Limb (tissue), 2 donors: ENCODE measurements at regions not wholly inside any gene's neighbourhood (a gene's known extent, or its start where the extent isn't known, plus 50 kb on each side); places are given as distances from the start of the nearest gene placed in this dataset.

ENCODE experiments used
- DNase-seq, 2 donors: peaks; one replicate each; pipeline ENCODE4 v3.0.0-alpha.2; 2016; ENCODE audit errors: extremely low spot score in 2 of 2

DNA sequence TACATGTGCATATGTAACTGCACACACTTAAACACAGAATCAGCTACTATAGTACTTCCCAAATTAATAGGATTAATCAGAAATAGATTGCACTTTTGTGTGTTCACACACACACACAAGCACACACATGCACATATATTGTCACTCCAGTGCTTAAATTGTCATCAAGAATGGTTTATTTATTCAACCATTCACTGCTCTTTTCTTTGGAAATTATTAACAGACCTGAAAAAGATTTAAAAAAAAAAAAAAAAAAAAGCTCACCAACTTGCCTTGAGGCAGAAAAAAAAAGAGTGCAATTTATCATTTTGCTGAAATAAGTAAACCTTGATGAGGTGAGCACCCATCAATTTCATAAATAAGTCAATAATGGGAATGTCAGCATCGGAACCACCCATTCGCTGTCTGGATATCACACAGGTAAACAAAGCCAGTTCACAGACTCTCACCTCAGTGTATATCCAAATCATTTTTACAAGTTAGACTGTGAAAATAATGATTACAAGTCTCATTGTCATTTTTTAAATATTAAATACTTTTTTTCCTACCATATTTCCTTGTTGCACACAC is 562.8 kb downstream of the BNC2 start:
- no peak for DNase-seq

GRCh38 chr9:16308645-16309044 is 561.8 kb downstream of the BNC2 start:
- DNase-seq, result no peak

GRCh38 chr9:16309082-16309468 is 561.4 kb downstream of the BNC2 start:
- no peak for DNase-seq

GRCh38 chr9:16309469-16310271 is 560.8 kb downstream of the BNC2 start:
- DNase-seq, result peak; percentile 74 to 82

DNA sequence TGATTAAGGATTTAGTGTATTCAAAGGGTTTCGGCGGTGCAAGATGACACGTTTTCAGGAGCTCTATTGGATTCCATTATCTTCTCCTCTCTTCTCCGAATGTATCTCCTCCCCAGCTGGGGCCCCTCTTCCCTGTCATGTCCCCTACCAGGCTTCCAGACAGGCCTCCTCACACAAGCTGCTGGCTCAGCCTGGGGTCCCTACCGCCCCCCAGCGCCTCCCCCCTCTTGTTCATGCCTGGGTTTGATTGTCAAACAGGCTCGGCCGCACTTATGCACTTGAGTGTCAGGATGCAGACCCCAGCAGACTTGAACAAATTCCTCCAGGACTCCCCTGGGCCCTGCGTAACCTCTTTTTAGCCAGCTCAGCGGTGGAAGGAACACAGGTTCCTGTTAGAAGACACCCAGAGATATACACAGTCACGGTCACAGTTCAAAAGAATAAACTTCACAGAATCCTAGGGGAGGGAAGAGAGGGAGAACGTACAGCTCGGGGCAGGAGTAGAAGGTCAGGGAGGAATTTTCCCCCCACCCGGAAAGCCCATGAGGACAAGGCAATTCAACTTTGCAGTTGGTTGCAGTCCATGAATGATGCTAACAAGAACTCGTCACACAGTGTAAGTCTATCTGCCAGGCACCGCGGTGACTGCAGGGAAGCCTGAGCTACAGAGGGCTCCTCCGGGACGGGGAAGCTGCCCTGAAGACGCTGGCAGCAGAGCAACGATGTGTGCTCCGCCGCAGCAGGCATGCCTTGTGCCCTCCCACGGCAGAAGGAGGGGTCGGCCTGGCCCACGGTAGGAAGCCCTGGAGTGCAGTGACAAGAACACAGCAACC is 560.0 kb downstream of the BNC2 start:
- peak in 1 of 2 donors; percentile 60 for DNase-seq

DNA sequence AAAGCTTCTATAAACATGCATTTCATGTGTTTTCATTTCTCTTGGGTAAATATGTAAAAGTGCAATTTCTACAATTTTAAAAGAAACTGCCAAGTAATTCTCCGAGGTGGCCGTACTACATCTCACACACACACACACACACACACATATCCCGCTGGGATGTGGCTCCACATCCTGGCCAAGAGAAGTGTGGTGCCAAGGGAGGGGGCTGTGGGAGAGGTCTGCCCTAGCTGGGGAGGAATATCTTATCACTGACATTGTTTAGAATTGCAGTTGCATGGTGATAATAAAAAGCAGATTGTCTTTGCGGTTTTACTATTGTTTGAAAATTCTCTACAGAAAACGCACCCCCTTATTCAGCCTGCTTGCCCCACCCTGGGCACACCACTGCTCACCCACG is 558.4 kb downstream of the BNC2 start:
- DNase-seq, result peak in 1 of 2 donors; percentile 31

GRCh38 chr9:16312962-16313546 is 557.4 kb downstream of the BNC2 start:
- DNase-seq, result peak in 1 of 2 donors; percentile 13

DNA sequence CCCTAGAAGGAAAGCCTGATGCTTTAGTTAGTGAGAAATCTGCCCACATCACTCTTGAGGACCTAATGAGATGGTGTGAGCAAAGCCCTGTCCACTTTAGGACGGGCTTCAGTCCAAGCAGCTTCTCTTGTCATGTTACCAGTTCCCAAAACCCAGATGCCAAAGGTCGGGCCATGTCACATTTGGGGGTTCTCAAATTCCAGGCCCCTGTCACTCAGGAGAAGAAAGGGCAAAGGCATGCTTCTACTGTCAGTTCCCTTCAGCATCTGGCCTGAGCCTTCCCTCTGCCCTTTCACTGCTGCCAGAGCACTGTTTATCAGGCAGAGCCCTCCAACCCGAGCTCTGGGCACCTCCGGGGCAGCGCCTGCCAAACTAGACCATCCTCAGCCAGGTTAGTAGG is 556.0 kb downstream of the BNC2 start:
- peak in 1 of 2 donors; percentile 17 for DNase-seq

- DNase-seq, result peak in 1 of 2 donors; percentile 32
Measured at GRCh38 chr9:16315720-16316119, 554.8 kb downstream of the BNC2 start.

GRCh38 chr9:16316456-16316855 is 554.0 kb downstream of the BNC2 start:
- peak in 1 of 2 donors; percentile 43 for DNase-seq

- peak in 1 of 2 donors; percentile 27 for DNase-seq
Measured at GRCh38 chr9:16316911-16317817, 553.3 kb downstream of the BNC2 start.

DNA sequence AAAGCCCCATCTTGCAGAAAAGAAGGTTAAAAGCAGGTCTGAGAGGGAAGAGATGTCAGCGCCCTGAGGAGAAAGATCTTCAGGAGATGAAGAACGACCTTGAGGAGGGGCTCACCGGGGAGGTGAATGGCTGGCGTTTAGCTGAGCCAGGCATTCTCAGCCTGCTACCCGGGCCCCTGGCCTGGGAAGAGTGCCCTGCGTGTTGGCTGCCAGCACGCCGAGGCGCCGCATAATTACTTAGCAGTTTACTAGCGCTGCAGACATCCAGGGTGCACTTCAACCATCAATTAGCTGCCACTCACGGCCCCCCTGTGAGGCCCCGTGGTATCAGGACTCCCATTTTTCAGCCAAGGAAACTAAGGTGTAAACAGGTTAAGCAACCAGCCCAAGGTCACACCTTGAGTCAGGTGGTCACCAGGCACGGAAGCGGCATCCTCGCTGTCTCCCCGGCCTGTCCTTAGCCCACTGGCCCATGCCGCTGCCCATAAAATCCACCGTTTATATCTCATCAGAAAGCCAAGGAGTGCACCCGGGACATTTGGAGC is 551.9 kb downstream of the BNC2 start:
- DNase-seq, result peak in 1 of 2 donors; percentile 31

GRCh38 chr9:16319646-16320045 is 550.8 kb downstream of the BNC2 start:
- peak in 1 of 2 donors; percentile 16 for DNase-seq

- DNase-seq, result peak in 1 of 2 donors; percentile 13
Measured at GRCh38 chr9:16320338-16320902, 550.0 kb downstream of the BNC2 start.

DNA sequence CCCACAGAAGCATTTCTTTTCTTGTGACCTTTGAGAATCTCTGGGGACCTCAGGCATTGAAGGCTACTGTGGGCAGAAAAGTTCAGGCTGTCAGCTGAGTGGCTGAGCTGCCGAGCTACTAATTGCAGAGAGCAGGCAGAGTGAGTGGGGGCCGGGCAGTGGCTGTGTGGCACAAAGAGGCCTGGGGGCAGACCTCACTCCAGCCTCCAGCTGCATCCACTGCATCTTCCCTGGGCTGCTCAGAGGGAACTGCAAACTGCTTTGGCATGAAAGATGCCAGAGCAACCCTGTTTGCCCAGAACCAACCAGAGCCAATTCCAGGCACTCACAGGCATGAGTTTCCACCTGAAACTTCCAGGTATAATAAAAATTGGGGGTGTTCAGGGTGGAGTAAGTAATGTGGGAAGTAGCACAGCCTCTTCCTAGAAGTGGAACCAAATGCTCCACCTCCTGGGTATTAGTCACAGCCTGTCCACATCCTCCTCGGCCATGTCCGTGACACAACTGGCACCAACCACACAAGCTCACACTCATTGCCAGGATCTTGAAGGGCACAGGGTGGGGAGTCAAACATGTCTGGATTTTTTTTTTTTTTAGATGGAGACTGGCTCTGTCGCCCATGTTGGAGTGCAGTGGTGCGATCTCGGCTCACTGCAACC is 548.9 kb downstream of the BNC2 start:
- DNase-seq, result no peak

- DNase-seq, result no peak
Measured at GRCh38 chr9:16322849-16323248, 547.6 kb downstream of the BNC2 start.

GRCh38 chr9:16325966-16326365 is 544.5 kb downstream of the BNC2 start:
- no peak for DNase-seq

DNA sequence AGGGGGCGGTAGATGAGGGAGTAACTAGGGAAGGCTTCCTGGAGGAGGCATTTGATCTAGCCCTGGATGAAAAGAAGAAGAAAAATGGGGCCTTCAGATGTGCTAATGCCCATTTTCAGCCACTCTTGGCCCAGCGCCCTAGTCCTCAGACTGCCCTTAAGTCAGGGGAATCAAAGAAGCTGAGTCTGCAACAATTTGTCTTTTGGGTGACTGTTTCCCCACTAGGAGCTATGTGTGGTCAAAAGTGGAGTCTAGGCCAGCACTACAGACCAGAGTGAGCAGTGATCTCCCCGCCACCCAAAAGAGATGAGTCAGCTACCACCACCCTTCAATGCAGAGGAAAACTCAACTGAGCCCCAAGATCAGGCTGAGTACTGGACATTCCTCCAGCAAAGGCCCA is 542.1 kb downstream of the BNC2 start:
- no peak for DNase-seq

DNA sequence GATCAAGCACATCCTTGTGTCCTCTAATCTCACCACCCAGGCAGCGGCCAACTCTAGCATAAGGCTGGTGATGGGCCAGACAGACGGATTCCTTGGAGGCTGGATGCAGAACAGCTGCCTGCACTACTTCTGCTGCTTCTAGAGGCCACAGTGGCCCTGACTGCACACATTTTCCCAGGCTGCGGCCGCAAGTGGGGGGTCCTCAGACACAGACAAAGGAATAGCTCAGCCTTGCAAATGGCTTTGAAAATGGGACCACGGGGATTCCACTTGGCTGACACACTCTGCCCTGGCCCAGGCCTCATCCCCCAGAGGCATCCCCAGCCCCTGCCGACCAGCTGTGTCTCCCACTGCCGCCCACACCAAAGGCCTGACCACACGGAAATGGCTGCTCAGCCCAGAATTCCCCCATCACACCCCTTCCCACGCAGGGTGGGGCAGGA is 540.8 kb downstream of the BNC2 start:
- DNase-seq, result peak in 1 of 2 donors; percentile 49
